ENCODE measurements at regions not wholly inside any gene's neighbourhood (a gene's known extent, or its start where the extent isn't known, plus 50 kb on each side); places are given as distances from the start of the nearest gene placed in this dataset.
A peak's percentile ranks its signal among the peaks of the same experiment; 100 is the strongest.

DNA sequence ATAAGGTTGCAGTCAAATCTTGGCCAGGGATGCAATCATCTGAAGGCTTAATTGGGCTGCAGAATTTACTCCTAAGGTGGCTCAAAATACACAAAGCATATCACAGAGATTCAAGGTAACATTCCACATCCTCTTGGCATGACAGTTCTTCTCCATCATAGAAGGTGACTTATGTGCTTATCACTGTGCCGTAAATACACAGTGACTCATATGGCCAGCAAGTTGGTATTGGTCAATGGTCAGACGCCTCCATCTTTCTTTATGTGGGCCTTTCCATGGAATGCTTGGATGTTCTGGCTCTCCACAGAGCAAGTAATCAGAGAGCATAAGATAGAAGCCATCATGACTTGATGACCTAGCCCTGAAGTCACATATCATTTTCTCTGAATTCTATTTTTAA, 168.8 kb upstream of the ST8SIA2 start:
- DNase-seq, result no peak

DNA sequence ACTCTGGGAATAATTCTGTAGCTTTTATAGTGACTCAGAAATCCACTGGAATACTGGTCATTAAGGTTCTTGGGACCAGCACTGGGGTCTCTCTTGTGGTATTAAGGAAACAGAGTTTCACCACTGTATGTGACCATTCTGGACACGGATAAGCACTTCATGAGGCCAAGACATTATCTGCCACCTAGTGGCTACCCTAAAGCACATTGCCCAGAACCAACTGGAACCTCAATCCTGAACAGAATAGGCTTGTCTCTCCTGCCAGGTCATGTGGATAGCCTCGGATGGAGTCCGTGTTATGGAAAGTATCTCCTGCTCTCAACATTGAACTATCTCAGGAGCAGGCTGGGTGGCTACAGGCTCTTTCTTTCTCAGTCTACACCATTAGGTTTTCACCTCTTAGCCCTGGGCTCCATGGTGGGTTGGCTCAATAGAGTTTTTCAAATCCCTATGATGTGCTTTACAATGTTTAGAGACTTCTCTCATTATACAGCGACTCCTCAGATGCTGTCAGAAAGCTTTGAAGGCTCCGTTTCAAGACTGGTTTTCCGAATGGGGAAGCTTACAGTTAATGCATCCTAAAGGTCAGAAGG, 167.6 kb upstream of the ST8SIA2 start:
- peak in 12 of 56 donors; percentile 1 to 42 (median 14) for DNase-seq

DNA sequence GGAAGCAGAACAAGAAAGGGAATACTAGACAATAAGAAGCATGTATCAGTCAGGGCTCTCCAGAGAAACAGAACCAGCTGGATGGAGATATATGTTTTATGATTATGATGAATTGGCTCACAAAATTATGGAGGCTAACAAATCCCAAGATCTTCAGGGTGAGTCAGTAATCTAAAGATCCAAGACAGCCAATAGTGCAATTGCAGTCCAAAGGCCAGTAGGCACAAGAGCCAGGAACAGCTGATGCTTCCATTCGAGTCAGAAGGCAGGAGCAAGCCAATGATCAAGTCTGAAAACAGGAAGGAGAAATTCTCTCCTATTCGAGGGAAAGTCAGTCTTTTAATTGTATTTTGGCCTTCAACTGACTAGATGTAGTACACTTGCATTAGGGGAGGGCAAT, 164.9 kb upstream of the ST8SIA2 start:
- no peak for DNase-seq

DNA sequence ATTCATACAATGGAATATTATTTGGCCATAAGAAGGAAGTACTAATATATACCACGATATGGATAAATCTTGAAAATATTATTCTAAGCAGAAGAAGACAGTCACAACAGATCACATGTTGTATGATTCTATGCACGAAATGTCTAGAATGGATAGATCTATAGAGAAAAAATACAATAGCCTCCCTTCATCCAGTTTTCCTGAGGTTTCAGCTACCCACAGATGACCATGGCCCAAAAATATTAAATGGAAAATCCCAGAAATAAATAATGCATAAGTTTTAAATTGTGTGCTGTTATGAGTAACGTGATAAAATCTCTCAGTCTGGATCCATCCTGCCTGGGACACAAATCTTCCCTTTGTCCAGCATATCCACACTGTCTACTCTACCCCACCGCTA, 162.2 kb upstream of the ST8SIA2 start:
- no peak for DNase-seq

DNA sequence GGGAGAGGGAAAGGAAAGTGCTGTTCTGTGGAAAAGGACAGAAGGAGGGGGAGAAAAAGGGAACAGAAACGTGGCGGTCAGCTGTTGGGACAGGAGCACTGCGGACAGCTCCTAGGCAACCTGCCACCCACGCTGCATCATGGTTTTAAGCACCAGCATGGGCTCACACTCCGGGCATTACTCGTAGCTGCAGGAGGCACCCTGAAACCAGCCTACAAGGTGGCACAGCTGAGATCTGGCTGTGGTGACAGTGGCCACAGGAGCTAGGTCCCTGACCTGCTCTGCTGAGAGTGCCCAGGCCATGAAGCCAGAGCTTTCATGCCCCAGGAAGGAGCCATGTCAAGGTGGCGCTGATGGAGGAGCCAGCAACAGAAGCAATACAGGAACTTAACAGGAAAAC, 161.4 kb upstream of the ST8SIA2 start:
- no peak for DNase-seq

DNA sequence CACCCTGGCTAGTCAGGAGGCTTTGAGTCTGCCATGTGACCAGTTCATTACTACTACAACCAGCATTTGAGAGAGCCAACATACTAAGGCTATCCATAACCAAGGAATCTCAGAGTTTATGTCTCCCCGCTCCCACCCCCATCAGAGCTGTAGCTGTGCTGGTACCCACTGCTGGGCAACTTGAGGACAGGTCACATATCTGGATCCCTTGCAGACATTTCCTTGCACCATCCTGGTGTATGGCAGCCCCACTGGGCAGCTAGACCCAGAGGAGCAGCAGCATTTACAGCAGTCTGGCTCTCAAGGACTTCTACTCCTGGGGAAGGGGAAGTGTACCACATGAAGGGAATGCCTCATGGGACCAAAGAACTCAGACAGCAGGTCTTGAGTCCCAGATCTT, 160.8 kb upstream of the ST8SIA2 start:
- DNase-seq, result no peak

DNA sequence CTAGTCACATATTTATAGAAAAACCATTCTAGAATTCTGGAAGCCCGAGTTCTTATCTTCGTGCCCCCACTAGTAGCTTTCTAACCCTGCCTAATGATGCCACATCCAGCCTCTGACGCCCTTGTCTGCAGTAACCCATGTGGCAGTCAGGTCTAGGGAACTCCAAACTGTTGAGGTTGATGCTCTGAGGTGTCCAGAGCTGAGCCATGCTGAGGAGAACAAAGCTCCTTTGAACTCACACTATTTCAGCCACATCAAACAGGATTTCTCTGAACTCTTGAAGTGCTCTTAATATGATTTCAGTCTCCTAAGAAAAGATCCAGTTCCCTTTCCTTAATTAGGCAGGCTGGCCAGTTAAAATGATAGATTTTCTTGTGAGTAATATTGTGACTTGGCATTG, 150.5 kb upstream of the ST8SIA2 start:
- no peak for DNase-seq

DNA sequence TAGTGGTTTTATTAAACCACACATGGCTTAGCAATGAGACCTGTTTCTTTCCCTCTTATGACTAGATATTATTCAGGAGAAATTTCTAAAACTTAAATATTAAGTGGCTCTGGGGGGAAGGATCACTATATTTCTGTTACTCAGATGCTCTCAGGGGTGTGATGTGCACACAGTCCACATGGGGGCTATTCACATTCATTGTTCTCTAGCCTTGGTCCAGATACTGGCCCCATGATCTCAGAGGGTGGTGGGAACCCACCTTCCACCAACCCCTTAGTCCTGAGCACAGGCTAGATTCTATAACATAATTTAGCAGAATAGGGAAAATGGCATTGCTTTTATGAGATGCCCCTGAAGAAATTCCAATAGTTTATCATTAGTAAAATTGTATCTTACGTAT, 149.0 kb upstream of the ST8SIA2 start:
- no peak for DNase-seq

DNA sequence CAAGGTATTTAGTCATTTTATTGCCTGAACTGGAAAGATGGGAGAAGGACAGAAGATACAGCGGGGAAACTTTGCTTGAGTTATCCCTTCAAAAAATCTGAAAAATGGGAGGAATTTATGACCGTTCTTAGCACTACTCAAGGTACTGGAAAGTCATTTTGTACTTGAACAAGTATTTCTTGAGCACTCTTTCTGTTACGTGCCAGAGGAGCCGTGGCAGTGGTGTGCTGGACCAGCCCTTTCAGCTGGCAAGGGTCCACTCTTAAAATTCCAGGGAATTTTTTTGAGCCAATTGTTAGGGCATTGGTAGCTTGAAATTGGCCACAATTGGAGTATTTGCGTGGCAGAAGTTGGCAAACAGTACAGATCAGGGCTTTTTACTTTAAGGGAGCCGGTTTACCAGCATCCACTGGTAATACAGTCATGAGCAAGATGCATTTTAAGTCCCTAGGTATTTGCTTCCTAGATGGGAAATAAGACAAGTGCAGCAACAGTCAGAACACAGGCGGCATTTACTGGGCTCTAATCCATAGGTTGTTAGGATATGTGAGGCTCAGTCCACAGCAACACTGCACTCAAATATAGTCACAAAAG, 145.9 kb upstream of the ST8SIA2 start:
- no peak for DNase-seq

DNA sequence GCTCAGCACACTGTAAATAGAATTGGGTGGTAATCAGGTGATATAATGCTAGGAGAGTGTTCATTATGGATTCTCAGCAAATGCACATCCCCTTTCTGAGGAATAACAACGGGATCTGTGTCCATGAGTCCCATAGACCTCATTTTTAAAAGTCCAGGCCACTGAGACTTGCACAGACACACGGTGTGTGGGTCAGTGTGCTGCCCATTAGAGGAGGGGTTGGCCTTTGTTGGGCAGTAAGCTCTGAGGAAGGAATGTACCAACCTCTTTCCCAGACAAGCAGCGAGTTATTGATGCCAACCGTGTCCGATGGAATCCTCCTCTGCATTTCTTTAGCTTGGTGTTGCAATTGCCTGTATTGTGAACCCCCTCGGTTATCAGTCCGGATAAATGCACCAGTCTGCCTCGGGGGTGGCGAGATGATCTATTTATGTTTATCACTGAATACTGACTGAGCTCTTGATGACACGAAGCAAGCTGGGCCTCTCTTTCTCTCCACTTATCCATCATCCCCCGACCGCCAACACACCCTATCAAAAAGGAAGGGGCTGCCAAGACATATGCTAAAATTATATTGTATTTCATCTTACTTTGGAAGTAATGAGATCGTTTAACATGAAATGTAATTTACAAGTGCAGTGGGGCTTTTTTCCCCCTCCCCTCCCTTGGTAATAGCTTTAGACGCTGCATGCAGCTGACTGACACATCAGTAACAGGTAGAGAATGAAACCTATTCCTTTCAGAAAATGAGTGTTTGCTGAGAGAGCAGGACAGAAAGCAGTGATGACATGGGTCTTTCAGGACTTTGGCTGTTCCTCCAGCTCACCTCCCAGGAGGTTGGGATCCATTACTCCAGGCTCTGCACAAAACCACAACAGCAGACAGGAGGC, 126.6 kb upstream of the ST8SIA2 start:
- DNase-seq, result no peak

DNA sequence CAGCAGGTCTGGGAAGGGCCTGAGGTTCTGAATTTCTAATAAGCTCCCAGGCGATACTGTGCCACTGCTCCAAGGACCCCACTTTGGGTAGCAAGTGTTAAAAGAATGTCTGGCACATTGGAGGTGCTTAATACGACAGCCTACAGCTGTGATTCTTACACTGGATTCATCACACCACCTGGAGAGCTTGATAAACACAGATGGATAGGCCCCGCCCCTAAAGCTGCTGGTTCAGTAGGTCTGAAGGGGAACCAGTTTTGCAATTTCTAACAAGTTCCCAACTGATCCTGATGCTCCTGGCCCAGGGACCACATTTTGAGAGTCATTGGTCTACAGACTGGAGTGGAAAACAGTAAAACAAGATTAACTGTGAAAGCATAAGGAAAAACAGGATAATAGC, 124.8 kb upstream of the ST8SIA2 start:
- DNase-seq, result no peak

DNA sequence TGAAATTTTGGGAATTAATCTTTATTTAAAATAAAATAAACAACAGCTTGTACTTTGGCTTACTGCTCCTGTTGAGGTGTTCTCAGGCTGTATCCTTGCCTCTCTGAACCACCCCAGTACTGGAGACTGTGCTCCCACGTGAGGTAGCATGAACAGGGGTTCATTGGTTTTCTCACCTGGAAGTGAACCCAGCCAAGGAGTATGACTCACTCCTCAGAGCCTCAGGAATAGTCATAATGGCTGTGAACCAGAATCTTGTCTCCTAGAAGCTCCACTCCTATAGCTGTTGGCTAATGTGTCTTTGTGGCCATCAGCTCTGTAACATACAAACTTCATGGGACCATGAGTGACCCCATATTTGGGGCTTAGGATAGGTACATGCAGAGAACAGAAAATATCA, 122.5 kb upstream of the ST8SIA2 start:
- no peak for DNase-seq

DNA sequence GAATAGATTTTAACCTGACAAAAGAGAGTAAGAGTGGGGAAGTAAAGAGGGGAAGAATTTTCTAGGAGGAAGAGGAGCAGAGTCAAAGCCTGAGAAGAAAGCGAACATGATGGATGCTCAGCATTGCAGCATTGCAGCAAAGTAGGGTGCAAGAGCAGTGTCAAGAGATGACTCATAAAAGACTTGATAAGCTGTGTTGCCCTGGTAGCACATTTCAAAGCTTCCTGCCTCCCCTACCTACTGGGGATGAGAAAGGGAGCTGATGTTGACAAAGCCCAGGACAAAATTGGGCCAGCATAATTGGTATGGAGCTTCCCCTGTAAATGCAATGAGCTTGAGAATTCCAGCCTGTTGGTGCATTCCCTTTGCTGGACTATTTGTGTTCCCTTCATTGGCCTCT, 121.6 kb upstream of the ST8SIA2 start:
- no peak for DNase-seq

DNA sequence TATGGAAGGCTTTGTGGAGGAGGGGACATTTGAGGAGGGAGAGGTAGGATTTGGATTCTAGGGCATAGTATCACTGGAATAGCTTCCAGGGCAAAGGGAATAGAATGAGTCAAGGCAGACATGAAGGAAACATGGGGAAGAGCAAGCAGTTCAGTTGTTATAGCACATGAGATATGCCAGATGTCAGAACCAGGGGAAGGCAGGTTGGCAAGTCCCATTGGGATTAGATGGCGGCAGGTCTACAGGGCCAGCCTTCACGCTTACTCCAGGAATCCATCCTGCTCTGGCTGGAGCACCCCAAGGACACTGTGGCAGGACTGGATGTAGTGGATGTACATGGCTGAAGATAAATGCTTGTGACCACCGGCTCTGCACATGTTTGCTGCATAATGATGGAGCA, 120.4 kb upstream of the ST8SIA2 start:
- DNase-seq, result no peak

DNA sequence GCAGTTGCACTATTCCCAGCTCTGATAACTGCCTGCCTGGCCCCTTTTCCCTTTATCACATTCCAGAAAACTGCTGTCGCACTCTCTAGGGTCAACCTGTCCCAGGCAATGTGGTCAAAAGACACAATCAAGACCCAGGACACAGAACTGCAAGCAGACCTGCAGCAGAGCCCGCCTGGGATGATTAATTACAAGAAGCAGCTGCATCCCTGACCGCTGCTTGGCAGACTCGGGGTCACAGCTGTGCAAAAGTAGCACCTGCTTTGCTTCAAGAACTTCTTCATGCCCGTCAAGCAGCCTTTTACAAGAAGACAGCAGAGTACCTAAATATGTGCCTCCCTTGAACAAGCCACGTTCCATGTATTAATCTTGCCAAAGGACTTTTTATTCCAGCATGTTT, 120.0 kb upstream of the ST8SIA2 start:
- DNase-seq, result no peak

DNA sequence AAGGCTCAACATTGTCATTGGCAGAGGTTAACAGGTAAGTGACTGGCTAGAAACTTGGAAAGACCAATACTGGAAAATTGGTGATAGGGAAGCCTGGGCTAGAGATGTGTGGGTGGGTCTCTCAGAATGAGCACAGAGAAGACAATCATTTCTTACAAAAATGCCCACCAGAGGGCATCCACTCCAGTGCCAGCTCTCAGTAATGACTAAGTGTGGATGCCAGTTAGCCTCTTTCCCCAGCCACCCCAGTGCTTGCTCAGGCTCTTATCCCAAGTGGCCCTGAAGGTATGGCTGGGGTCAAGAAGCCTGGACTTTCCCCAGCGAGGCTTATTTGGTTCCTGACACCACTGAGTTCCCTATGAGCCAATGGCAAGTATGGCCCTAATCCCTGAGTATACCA, 115.9 kb upstream of the ST8SIA2 start:
- DNase-seq, result peak in 11 of 56 donors; percentile 1 to 36 (median 3)

DNA sequence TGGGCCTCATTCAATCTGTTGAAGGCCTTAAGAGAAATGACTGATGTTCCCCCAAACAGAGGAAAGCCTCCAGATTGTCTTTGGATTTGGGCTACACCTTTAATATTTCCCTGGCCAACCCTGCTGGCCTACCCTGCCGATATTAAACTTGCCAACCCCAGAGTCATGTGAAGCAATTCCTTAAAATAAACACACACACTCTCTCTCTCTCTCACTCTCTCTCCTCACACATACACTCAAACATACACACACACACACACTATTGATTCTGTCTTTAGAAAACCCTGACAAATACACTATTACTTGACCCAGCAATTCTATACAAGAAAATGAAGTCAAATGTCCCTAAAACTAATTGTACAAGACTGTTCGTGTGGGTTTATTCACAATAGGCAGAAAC, 109.9 kb upstream of the ST8SIA2 start:
- DNase-seq, result no peak

DNA sequence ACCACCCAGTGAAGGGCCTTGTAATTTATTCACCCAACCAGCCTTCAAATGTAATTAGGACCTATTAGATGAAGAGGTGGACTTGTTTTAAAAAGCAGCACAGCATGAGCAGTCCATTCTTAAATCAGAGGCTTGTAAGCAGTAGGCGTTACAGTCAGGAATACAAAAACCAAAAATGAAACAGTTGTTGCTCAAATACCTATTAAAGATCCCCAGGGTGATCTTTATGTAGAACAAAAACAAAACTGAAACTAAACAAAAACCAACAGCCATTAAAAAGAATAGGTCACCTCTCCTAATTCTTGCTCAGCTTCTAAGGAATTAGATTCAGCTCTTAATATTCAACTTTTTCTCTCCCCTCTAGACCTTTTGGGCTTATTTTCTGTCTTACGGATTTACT, 104.9 kb upstream of the ST8SIA2 start:
- no peak for DNase-seq

DNA sequence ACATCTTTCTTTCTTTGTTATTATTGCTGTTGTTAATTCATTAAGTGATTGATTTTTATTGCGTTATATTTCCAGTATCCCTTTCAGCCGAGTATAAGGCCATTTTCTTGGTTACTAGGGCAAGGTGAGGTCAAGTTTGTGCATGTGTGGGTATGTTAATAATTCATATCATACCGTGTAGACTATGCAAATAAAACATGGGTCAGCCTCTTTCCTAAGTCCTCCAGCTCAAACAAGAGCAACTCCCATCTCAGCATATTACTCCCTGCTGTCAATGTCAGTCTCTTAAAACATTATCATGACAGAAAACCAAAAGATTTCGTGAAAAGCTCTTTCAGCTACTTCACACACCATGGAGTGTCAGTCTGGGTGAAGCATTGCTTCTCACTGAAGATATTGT, 103.9 kb upstream of the ST8SIA2 start:
- DNase-seq, result no peak

DNA sequence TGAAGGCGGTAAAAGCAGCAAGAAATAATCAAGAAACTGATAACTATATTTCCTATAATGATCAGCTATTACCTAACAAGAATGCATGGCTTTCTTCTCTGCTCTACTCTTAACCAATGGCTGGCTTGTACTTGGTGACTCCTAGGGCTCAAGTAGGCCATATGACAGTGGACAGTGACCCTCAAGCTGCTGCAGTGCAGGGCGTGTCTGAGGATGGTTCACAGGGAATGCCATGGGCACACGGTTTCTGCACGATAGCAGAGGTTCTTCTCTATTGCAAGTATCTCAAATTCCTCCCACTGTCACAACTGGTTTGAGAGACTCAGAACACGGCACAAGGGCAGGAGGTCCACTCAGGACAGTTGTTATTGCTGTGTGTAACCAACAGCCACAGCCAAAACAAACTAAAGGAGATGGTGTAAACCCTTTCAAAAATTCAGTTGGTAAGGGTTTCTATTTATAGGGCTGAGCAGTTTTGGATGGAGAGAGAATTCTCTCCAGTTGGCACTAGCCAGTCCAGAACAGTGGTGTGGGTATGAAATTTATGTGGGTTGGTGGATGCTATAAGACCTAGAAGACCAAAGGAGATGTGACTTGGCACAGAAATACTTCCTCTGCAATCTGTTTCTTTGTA, 103.2 kb upstream of the ST8SIA2 start:
- DNase-seq, result no peak

DNA sequence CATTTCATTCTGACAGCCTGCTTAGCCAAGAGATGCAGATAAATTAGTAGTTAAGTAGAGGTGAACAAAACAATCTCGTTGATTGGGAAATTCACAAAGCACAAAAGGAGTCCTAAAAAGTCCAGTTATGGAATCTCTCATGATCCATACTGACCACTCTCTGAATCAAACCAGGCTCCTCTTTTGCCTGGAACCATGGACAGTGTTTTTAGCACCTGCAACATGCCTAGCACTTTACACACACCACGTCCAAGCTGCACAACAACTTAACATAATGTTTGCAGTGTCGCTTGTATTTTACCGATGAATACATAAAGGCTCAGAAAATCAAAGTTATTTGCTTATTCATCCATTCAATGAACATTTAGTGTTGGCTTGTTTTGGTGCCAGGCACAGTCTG, 101.8 kb upstream of the ST8SIA2 start:
- DNase-seq, result no peak

DNA sequence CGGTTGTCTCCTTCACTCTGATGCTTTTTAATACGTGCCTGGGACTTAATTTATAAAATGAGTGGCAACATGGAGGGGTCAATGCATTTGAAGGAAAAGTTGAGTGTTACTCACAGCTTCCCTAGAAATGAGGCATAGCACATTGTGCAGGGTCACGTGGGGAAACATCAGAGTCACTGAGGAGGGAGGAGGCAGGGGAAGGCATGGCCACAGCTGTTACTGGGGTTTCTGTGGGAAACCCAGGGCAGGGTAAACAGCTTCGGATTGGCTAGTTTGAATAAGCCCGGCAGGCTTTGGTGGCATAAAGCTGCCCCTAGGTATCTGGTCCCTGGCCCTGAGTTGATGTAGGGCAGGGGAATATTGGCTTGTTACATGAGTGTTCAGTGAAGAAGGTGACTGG, 98.9 kb upstream of the ST8SIA2 start:
- no peak for DNase-seq
